GM12878 (cell line): ENCODE measurements at regions not wholly inside any gene's neighbourhood (a gene's known extent, or its start where the extent isn't known, plus 50 kb on each side); places are given as distances from the start of the nearest gene placed in this dataset.

Source experiments
- BACH1 ChIP-seq: fragments of 450-650 bp; IDR thresholded peaks from 2 replicates; pipeline ENCODE4 v1.6.1; 2017; ENCODE audit warnings: mild to moderate bottlenecking, borderline replicate concordance
- CBFB ChIP-seq: IDR thresholded peaks from 2 replicates; pipeline ENCODE4 v1.6.1; 2016; ENCODE audit warnings: antibody characterized with exemption, low read depth
- CEBPZ ChIP-seq: fragments of 150-350 bp; IDR thresholded peaks from 2 replicates; pipeline ENCODE4 v1.6.1; 2016; ENCODE audit warnings: low read depth, low read length
- EGR1 ChIP-seq, 2 experiments: IDR thresholded peaks; 1 replicate in 1 of 2; 2 replicates in 1 of 2; pipeline ENCODE4 v1.6.1; 2011 to 2012; ENCODE audit warnings: low read depth in 2 of 2, low read length in 2 of 2, borderline replicate concordance in 1 of 2, mild to moderate bottlenecking in 1 of 2, moderate library complexity in 1 of 2
- MEF2A ChIP-seq: IDR thresholded peaks from 2 replicates; pipeline ENCODE4 v1.6.1; 2011; ENCODE audit warnings: low read depth, mild to moderate bottlenecking, low read length, moderate library complexity; ENCODE audit not compliant: insufficient read depth
- POLR2AphosphoS5 ChIP-seq: IDR thresholded peaks from 2 replicates; pipeline ENCODE4 v1.6.1; 2011; ENCODE audit warnings: mild to moderate bottlenecking, low read length, inconsistent platforms
- RAD51 ChIP-seq: fragments of 450-650 bp; IDR thresholded peaks from 2 replicates; pipeline ENCODE4 v1.6.1; 2016; ENCODE audit warnings: moderate library complexity, mild to moderate bottlenecking, inconsistent platforms
- REST ChIP-seq: IDR thresholded peaks from 2 replicates; pipeline ENCODE4 v1.6.1; 2012; ENCODE audit warnings: mild to moderate bottlenecking, low read depth, low read length
- SMAD1 ChIP-seq: fragments of 450-650 bp; IDR thresholded peaks from 2 replicates; pipeline ENCODE4 v1.6.1; 2018; ENCODE audit warnings: mild to moderate bottlenecking, low read depth; ENCODE audit not compliant: partially characterized antibody
- SMC3 ChIP-seq: IDR thresholded peaks from 2 replicates; pipeline ENCODE4 v1.6.1; 2011; ENCODE audit warnings: low read length, improper control_type of control experiment, borderline replicate concordance

GRCh38 chr18:25455159-25455558 lies 103.2 kb upstream of the ZNF521 start:
- no peak for TF ChIP-seq BACH1
- no peak for TF ChIP-seq MEF2A
- TF ChIP-seq EGR1 (IDR thresholded peaks at IDR 0.05; ENCODE audit: borderline replicate concordance in 1 of 2, low read depth in 2 of 2, low read length in 2 of 2), result no peak
- no peak for TF ChIP-seq CEBPZ
- no peak for TF ChIP-seq SMC3
- no peak for TF ChIP-seq CBFB
- no peak for TF ChIP-seq REST
- no peak for TF ChIP-seq POLR2AphosphoS5
- TF ChIP-seq RAD51, result no peak
- TF ChIP-seq SMAD1, result no peak
